ENCODE measurements at regions not wholly inside any gene's neighbourhood (a gene's known extent, or its start where the extent isn't known, plus 50 kb on each side); places are given as distances from the start of the nearest gene placed in this dataset.
A peak's percentile ranks its signal among the peaks of the same experiment; 100 is the strongest.

DNA sequence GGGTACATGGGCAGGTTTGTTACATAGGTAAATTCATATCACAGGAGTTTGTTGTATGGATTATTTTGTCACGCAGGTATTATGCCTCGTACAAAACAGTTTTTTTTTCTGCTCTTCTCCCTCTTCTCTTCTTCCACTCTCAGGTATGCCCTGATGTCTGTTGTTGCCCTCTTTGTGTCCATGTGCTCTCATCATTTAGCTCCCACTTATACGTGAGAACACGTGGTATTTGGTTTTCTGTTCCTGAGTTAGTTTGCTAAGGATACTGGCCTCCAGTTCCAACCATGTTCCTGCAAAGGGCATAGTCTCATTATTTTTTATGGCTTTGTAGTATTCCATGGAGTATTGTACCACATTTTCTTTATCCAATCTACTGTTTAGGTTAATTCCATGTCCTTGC lies 65.7 kb downstream of the UNC5CL start:
- Histone ChIP-seq H3K27ac (ENCODE audit: low read length) (no peak overlapping the region), H3K36me3 (ENCODE audit: control insufficient read depth, insufficient read depth, low read length) (no peaks in the 10 kb centered on the region)
- 100% methylated on average over 1 of the region's 4 CpGs for WGBS (ENCODE audit: insufficient coverage, low lambda C conversion rate)

DNA sequence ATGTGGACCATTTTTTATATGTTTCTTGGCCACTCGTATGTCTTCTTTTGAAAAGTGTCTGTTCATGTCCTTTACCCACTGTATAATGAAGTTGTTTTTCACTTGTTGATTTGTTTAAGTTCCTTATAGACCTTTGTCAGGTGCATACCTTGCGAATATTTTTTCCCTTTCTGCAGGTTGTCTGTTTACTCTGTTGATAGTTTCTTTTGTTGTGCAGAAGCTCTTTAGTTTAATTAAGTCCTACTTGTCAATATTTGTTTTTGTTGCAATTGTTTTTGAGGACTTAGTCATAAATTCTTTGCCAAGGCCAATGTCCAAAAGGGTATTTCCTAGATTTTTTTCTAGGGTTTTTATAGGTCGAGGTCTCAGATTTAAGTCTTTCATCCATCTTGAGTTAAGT lies 66.2 kb downstream of the UNC5CL start:
- no peaks in the 10 kb centered on the region for H3K27me3 ChIP-seq (ENCODE audit: control insufficient read depth, insufficient read depth, low read length)
- H3K9me3 ChIP-seq (ENCODE audit: control insufficient read depth, low read depth, low read length), result no peaks in the 10 kb centered on the region
- no peak overlapping the region for H3K4me3 ChIP-seq (ENCODE audit: low read length)
- 88% methylated on average over 2 of the region's 3 CpGs for WGBS (ENCODE audit: insufficient coverage, low lambda C conversion rate)
- no peaks in the 10 kb centered on the region for H3K4me1 ChIP-seq (ENCODE audit: control insufficient read depth, insufficient read depth, low read length)
- no peak overlapping the region for H3K27ac ChIP-seq (ENCODE audit: low read length)
- H3K36me3 ChIP-seq (ENCODE audit: control insufficient read depth, insufficient read depth, low read length), result no peaks in the 10 kb centered on the region
- no peak for DNase-seq

More for the DNA sequence above, 65.7 kb downstream of the UNC5CL start:
- Histone ChIP-seq H3K4me1 (ENCODE audit: control insufficient read depth, insufficient read depth, low read length) (no peaks in the 10 kb centered on the region), H3K27me3 (ENCODE audit: control insufficient read depth, insufficient read depth, low read length) (no peaks in the 10 kb centered on the region), H3K4me3 (ENCODE audit: low read length) (no peak overlapping the region), H3K9me3 (ENCODE audit: control insufficient read depth, low read depth, low read length) (no peaks in the 10 kb centered on the region)
- no peak for DNase-seq

DNA sequence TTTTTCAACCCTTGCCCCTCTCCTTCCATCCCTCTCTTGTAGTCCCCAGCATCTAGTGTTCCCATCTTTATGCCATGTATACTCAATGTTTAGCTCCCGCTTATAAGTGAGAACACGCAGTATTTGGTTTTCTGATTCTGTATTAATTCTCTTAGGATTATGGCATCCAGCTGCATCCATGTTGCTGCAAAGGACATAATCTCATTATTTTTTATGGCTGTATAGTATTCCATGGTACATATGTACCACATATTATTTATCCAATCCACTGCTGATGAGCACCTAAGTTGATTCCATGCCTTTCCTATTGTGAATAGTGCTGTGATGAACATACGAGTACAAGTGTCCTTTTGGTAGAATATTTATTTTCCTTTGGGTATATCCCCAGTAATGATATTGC lies 66.8 kb downstream of the UNC5CL start:
- Histone ChIP-seq H3K4me1 (ENCODE audit: control insufficient read depth, insufficient read depth, low read length) (no peaks in the 10 kb centered on the region), H3K4me3 (ENCODE audit: low read length) (no peak overlapping the region), H3K27me3 (ENCODE audit: control insufficient read depth, insufficient read depth, low read length) (no peaks in the 10 kb centered on the region), H3K9me3 (ENCODE audit: control insufficient read depth, low read depth, low read length) (no peaks in the 10 kb centered on the region), H3K36me3 (ENCODE audit: control insufficient read depth, insufficient read depth, low read length) (no peaks in the 10 kb centered on the region), H3K27ac (ENCODE audit: low read length) (no peak overlapping the region)
- 100% methylated on average over 2 of the region's 3 CpGs for WGBS (ENCODE audit: insufficient coverage, low lambda C conversion rate)
- no peak for DNase-seq

DNA sequence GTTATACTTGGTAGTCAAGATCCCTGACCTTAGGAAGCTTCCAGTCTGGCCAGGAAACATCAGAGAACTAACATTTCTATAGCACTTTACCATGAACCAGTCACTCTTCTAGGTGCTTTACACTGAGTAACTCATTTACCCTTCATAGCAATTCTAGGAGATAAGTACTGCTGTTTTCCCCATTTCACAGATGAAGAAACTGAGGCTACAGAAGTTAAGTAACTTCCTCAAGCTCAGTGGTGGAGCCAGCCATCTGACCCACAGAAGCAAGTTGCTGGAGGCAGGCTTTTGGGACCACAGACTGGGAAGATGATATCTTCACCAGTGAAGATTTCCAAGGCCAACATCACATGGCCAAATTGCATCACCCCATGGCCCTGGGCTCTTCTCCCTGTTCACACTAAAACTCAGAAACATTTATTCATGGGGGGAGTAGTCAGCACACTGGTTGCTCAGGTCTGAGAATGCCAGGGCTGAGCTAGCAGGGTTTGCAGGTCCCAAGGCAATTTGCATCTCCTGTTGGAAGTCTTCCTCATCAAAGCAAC lies 70.3 kb downstream of the UNC5CL start:
- no peak overlapping the region for H3K27ac ChIP-seq (ENCODE audit: low read length)
- H3K4me3 ChIP-seq (ENCODE audit: low read length), result no peak overlapping the region
- H3K4me1 ChIP-seq (ENCODE audit: control insufficient read depth, insufficient read depth, low read length), result no peaks in the 10 kb centered on the region
- H3K27me3 ChIP-seq (ENCODE audit: control insufficient read depth, insufficient read depth, low read length), result no peaks in the 10 kb centered on the region
- DNase-seq, result no peak
- H3K9me3 ChIP-seq (ENCODE audit: control insufficient read depth, low read depth, low read length), result no peaks in the 10 kb centered on the region
- H3K36me3 ChIP-seq (ENCODE audit: control insufficient read depth, insufficient read depth, low read length), result no peaks in the 10 kb centered on the region

DNA sequence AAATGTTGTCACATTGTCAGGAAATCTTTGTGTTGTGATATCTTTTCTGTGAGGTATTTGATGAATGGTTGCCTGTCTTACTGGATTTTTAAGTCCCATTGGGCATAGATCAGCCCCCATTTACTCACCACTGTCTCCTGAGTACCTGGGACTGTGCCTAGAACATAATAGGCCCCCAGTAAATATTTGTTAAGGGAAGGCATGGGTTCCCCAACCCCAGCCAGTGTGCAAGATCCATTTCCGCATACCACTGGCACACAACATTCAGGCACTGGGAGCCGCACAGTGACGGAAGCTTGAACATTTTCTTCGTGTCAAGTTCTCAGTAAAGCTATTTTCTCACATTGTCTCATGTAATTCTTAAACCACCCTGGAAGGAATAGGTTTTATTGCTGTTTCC lies 72.2 kb downstream of the UNC5CL start:
- H3K27ac ChIP-seq (ENCODE audit: low read length), result no peak overlapping the region
- no peak overlapping the region for H3K4me3 ChIP-seq (ENCODE audit: low read length)
- no peaks in the 10 kb centered on the region for H3K4me1 ChIP-seq (ENCODE audit: control insufficient read depth, insufficient read depth, low read length)
- H3K36me3 ChIP-seq (ENCODE audit: control insufficient read depth, insufficient read depth, low read length), result no peaks in the 10 kb centered on the region
- no peaks in the 10 kb centered on the region for H3K9me3 ChIP-seq (ENCODE audit: control insufficient read depth, low read depth, low read length)
- DNase-seq, result no peak
- no peaks in the 10 kb centered on the region for H3K27me3 ChIP-seq (ENCODE audit: control insufficient read depth, insufficient read depth, low read length)
- 94% methylated on average over 3 of the region's 4 CpGs for WGBS (ENCODE audit: insufficient coverage, low lambda C conversion rate)

DNA sequence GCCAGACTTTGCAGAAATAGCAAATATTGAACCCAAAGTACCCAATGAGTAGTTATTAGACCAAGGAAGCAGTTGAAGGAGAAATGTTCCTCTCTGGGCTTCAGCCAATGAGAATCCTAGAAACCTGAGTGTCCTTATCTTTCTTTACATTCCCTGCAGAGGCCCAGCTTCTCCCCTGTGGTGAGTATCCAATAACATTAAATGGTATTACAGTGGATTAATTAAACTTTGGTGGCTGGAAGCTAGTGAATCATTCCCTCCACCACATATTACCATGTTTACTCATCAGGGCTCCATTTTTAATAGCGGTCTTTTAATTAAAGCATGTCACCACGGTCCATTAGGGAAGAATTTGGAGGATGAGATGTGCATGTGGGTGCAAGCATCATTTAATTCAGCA lies 74.0 kb downstream of the UNC5CL start:
- WGBS (ENCODE audit: insufficient coverage, low lambda C conversion rate), result no CpG with 5 or more reads among the region's 2 CpGs
- no peaks in the 10 kb centered on the region for H3K36me3 ChIP-seq (ENCODE audit: control insufficient read depth, insufficient read depth, low read length)
- no peak for DNase-seq

DNA sequence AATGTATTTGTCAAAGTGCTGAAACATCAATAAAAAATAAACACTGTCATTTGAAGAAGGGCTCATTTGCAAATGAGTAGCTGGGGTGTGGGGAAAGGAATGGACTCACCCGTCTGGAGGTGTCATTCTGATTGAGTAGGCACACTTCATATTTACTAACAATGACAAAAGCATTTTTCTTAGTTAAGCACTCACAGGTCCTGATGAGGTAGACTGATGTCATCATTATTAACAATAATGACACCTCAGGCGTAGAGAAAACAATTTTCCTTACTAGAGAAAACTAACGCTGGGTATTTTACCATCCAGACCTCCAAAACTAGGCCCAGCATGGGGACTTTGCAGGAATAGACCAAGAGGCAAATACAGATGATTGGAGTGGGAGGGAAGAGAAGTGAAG lies 76.0 kb downstream of the UNC5CL start:
- Histone ChIP-seq H3K9me3 (ENCODE audit: control insufficient read depth, low read depth, low read length) (no peaks in the 10 kb centered on the region), H3K27me3 (ENCODE audit: control insufficient read depth, insufficient read depth, low read length) (no peaks in the 10 kb centered on the region), H3K4me3 (ENCODE audit: low read length) (no peak overlapping the region), H3K36me3 (ENCODE audit: control insufficient read depth, insufficient read depth, low read length) (no peaks in the 10 kb centered on the region), H3K4me1 (ENCODE audit: control insufficient read depth, insufficient read depth, low read length) (peaks cover 5% of the 10 kb centered on the region), H3K27ac (ENCODE audit: low read length) (no peak overlapping the region)
- DNase-seq, result no peak
- no CpG with 5 or more reads among the region's 3 CpGs for WGBS (ENCODE audit: insufficient coverage, low lambda C conversion rate)

More for the DNA sequence above, 74.0 kb downstream of the UNC5CL start:
- Histone ChIP-seq H3K27ac (ENCODE audit: low read length) (no peak overlapping the region), H3K9me3 (ENCODE audit: control insufficient read depth, low read depth, low read length) (no peaks in the 10 kb centered on the region), H3K4me1 (ENCODE audit: control insufficient read depth, insufficient read depth, low read length) (no peaks in the 10 kb centered on the region), H3K27me3 (ENCODE audit: control insufficient read depth, insufficient read depth, low read length) (no peaks in the 10 kb centered on the region), H3K4me3 (ENCODE audit: low read length) (no peak overlapping the region)

DNA sequence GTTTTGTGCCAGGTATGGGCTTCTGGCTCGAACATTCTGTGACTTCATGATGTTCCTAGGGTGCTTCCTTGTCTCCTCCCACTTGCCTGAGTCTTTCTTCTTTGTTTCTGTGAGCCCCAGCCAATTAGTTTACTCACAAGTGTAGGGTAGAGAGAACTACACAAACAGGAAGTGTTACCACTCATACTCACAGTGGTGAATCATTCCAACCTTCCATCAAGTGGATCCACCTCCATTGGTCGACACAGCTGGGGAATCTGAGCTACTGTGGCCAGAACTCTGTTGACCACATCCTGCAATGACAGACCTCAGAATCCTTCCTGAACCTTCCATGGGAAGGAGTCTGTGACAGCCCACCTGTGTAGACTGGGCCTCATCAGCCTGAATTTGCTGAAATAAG lies 76.8 kb downstream of the UNC5CL start:
- H3K27ac ChIP-seq (ENCODE audit: low read length), result no peak overlapping the region
- H3K36me3 ChIP-seq (ENCODE audit: control insufficient read depth, insufficient read depth, low read length), result no peaks in the 10 kb centered on the region
- H3K27me3 ChIP-seq (ENCODE audit: control insufficient read depth, insufficient read depth, low read length), result no peaks in the 10 kb centered on the region
- DNase-seq, result peak in 1 of 2 donors; percentile 6
- WGBS (ENCODE audit: insufficient coverage, low lambda C conversion rate), result no CpG with 5 or more reads among the region's 2 CpGs
- no peak overlapping the region for H3K4me3 ChIP-seq (ENCODE audit: low read length)
- H3K4me1 ChIP-seq (ENCODE audit: control insufficient read depth, insufficient read depth, low read length), result peaks cover 13% of the 10 kb centered on the region
- no peaks in the 10 kb centered on the region for H3K9me3 ChIP-seq (ENCODE audit: control insufficient read depth, low read depth, low read length)

DNA sequence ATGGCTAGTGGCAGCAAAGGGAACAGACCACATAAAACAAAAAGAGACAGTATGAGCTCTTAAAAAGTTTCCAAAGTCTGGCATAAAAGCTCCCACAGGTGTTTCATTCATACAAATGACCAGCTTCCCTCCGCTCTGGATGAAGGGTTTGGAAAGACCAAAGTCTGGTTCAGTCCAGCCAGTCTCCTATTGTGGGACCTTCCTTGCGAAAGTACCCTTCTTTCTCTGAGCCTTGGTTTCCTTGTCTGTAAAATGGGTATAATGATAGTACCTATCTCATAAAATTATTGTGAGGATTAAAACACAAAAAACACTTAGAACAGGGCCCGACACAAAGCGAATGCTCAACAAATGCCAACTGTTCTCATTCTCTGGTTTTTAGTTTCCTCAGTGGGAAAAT lies 77.2 kb downstream of the UNC5CL start:
- DNase-seq, result no peak
- Histone ChIP-seq H3K9me3 (ENCODE audit: control insufficient read depth, low read depth, low read length) (no peaks in the 10 kb centered on the region), H3K27ac (ENCODE audit: low read length) (no peak overlapping the region), H3K4me1 (ENCODE audit: control insufficient read depth, insufficient read depth, low read length) (peaks cover 13% of the 10 kb centered on the region), H3K4me3 (ENCODE audit: low read length) (no peak overlapping the region), H3K27me3 (ENCODE audit: control insufficient read depth, insufficient read depth, low read length) (no peaks in the 10 kb centered on the region), H3K36me3 (ENCODE audit: control insufficient read depth, insufficient read depth, low read length) (no peaks in the 10 kb centered on the region)
- WGBS (ENCODE audit: insufficient coverage, low lambda C conversion rate), result no CpG with 5 or more reads among the region's 4 CpGs

DNA sequence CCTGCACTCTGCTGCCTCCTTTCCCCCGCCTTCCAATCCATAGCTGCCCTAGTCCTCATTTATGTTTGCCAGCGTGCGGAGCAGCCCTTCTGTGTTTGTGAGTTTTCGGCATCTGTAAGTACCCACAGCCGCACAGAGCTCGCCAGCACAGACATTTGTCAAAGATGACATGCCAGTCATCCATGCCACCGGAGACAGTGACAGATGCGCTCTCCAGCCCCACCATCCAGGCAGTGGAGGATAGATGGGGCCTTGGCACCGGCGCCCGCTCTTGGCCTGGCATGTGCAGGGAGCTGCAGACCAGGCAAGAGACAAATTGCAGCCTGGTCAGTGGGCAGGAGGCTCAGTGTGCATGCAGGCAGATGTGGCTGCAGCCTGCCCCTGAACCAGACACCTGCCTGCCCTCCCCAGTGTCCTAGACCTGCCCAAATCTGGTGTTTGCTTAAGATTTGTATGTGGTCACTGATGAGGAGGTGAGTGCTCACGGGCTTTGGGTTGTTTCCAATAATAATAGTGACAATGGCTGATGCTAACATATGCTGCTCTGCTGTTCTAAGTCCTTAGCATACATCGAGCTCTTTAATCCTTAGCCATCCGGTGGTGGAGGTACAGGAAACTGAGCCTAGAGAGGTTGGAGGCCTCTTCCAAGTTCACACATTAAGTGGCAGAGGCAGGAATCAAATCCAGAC lies 78.1 kb downstream of the UNC5CL start:
- no CpG with 5 or more reads among the region's 14 CpGs for WGBS (ENCODE audit: insufficient coverage, low lambda C conversion rate)
- Histone ChIP-seq H3K4me1 (ENCODE audit: control insufficient read depth, insufficient read depth, low read length) (peaks cover 13% of the 10 kb centered on the region), H3K27ac (ENCODE audit: low read length) (no peak overlapping the region), H3K4me3 (ENCODE audit: low read length) (no peak overlapping the region), H3K9me3 (ENCODE audit: control insufficient read depth, low read depth, low read length) (no peaks in the 10 kb centered on the region), H3K27me3 (ENCODE audit: control insufficient read depth, insufficient read depth, low read length) (no peaks in the 10 kb centered on the region), H3K36me3 (ENCODE audit: control insufficient read depth, insufficient read depth, low read length) (no peaks in the 10 kb centered on the region)
- DNase-seq, result no peak

DNA sequence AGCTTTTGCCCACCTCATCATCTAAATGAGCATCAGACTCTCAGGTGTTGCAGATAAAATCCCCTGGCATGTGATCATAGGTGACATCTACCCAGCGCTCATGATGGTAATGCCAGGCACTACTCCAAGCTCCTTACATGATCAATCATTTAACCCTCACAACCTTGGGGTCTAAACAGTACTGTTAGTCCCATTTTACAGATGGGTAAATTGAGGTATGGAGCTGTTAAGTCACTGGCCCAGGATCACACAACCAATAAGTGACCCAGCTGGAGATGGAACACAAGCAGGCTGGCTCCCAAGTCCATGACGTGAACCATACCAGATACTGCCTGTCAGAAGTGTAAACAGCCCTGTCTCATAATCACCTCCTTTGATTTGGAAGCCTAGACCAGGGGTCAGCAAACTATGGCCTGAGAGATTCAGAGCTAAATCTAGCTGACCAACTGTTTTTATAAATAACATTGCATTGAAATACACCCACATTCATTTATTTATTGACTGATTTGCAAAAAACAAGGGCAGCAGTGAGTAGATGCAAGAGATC lies 79.2 kb downstream of the UNC5CL start:
- whole genome bisulfite sequencing (ENCODE audit: insufficient coverage, low lambda C conversion rate), result no CpG with 5 or more reads among the region's 2 CpGs
- Histone ChIP-seq H3K9me3 (ENCODE audit: control insufficient read depth, low read depth, low read length) (no peaks in the 10 kb centered on the region), H3K4me1 (ENCODE audit: control insufficient read depth, insufficient read depth, low read length) (peaks cover 13% of the 10 kb centered on the region), H3K36me3 (ENCODE audit: control insufficient read depth, insufficient read depth, low read length) (no peaks in the 10 kb centered on the region), H3K4me3 (ENCODE audit: low read length) (no peak overlapping the region), H3K27me3 (ENCODE audit: control insufficient read depth, insufficient read depth, low read length) (no peaks in the 10 kb centered on the region), H3K27ac (ENCODE audit: low read length) (no peak overlapping the region)
- no peak for DNase-seq
